SK-N-SH (cell line): ENCODE measurements at regions not wholly inside any gene's neighbourhood (a gene's known extent, or its start where the extent isn't known, plus 50 kb on each side); places are given as distances from the start of the nearest gene placed in this dataset.

ENCODE experiments used
- CTCF ChIA-PET: fragments of 300-600, 350-600 bp; formaldehyde crosslinking; extraction: SDS; loops from one replicate; lab custom pipeline; 2021; lab: Yijun Ruan, JAX
- POLR2A ChIA-PET: fragments of 350-600 bp; sonication (Branson Sonifier 250); formaldehyde crosslinking; extraction: SDS; loops from one replicate; lab custom pipeline; 2020; ENCODE audit warnings: antibody characterized with exemption, inconsistent platforms; lab: Yijun Ruan, JAX
- DNase-seq: peaks from one replicate; pipeline ENCODE4 v3.0.0; 2012
- H2AFZ ChIP-seq: fragments of 200-600 bp; sonication (generic); 2 replicates; pipeline ENCODE4 v1.8.1; 2016; ENCODE audit warnings: antibody characterized with exemption, mild to moderate bottlenecking, low read depth
- H3F3A ChIP-seq: fragments of 200-600 bp; sonication (generic); replicated peaks from 2 replicates; pipeline ENCODE3; 2016; ENCODE audit warnings: antibody characterized with exemption, mild to moderate bottlenecking; ENCODE audit not compliant: insufficient read depth
- H3K27ac ChIP-seq, 2 experiments: fragments of 200-500 bp in 1 of 2; fragments of 200-600 bp in 1 of 2; sonication (Bioruptor generic) in 1 of 2; sonication (generic), shearing (Covaris generic) in 1 of 2; 2 replicates each; pipeline versions ENCODE4 v1.5.1 to v1.6.1; 2014 to 2016; ENCODE audit warnings: low read depth in 2 of 2, inconsistent platforms in 1 of 2, low read length in 1 of 2, mild to moderate bottlenecking in 1 of 2, mixed read lengths in 1 of 2
- H3K27me3 ChIP-seq: fragments of 200-600 bp; sonication (generic), shearing (Covaris generic); 2 replicates; pipeline ENCODE4 v1.6.1; 2016; ENCODE audit warnings: mixed run types; ENCODE audit not compliant: insufficient read depth
- H3K36me3 ChIP-seq, 2 experiments: fragments of 200-500 bp in 1 of 2; fragments of 200-600 bp in 1 of 2; sonication (Bioruptor generic) in 1 of 2; sonication (generic) in 1 of 2; replicated peaks in 1 of 2; 2 replicates each; pipeline versions ENCODE3 to v1.5.1; 2014 to 2016; ENCODE audit warnings: low read length in 1 of 2, mild to moderate bottlenecking in 1 of 2; ENCODE audit not compliant: insufficient read depth in 2 of 2, control insufficient read depth in 1 of 2
- H3K4me1 ChIP-seq, 2 experiments: fragments of 200-500 bp in 1 of 2; fragments of 200-600 bp in 1 of 2; sonication (Bioruptor generic) in 1 of 2; sonication (generic), shearing (Covaris generic) in 1 of 2; 2 replicates each; pipeline versions ENCODE4 v1.5.1 to v1.6.1; 2014 to 2016; ENCODE audit warnings: low read depth in 1 of 2, low read length in 1 of 2, mixed run types in 1 of 2; ENCODE audit not compliant: insufficient read depth in 2 of 2, control insufficient read depth in 1 of 2
- H3K4me2 ChIP-seq: fragments of 200-600 bp; sonication (generic), shearing (Covaris generic); 2 replicates; pipeline ENCODE4 v1.6.1; 2017; ENCODE audit warnings: mixed run types
- H3K4me3 ChIP-seq, 2 experiments: fragments of 200-500 bp in 1 of 2; fragments of 200-600 bp in 1 of 2; sonication (Bioruptor generic) in 1 of 2; sonication (generic), shearing (Covaris generic) in 1 of 2; 2 replicates each; pipeline versions ENCODE4 v1.5.1 to v1.8.1; 2014 to 2016; ENCODE audit warnings: low read depth in 2 of 2, inconsistent platforms in 1 of 2, low read length in 1 of 2, mild to moderate bottlenecking in 1 of 2, mixed read lengths in 1 of 2, moderate library complexity in 1 of 2
- H3K79me2 ChIP-seq: fragments of 200-600 bp; sonication (generic); 2 replicates; pipeline ENCODE4 v1.8.1; 2017; ENCODE audit warnings: mild to moderate bottlenecking; ENCODE audit not compliant: insufficient read depth
- H3K9ac ChIP-seq: fragments of 200-600 bp; sonication (generic); 2 replicates; pipeline ENCODE4 v1.6.1; 2017; ENCODE audit warnings: mixed run types
- H3K9me2 ChIP-seq: fragments of 200-600 bp; sonication (generic); 2 replicates; pipeline ENCODE4 v1.6.1; 2017; ENCODE audit warnings: mixed run types
- H3K9me3 ChIP-seq: fragments of 200-600 bp; sonication (generic); 2 replicates; pipeline ENCODE4 v1.6.1; 2017; ENCODE audit warnings: mixed run types, mild to moderate bottlenecking, moderate library complexity
- H4K20me1 ChIP-seq: fragments of 200-600 bp; sonication (generic); 2 replicates; pipeline ENCODE4 v1.6.1; 2017; ENCODE audit warnings: mild to moderate bottlenecking, mixed run types; ENCODE audit not compliant: insufficient read depth
- CHD2 ChIP-seq: fragments of 150-350 bp; IDR thresholded peaks from 2 replicates; pipeline ENCODE4 v1.6.1; 2018; ENCODE audit warnings: low read length; ENCODE audit not compliant: partially characterized antibody
- ELF1 ChIP-seq: IDR thresholded peaks from 2 replicates; pipeline ENCODE4 v1.4.0; 2012
- EP300 ChIP-seq, 2 experiments: IDR thresholded peaks; 2 replicates each; pipeline versions ENCODE4 v1.4.0 to v1.6.1; 2012; ENCODE audit warnings: borderline replicate concordance in 1 of 2, low read depth in 1 of 2, low read length in 1 of 2
- FOXJ3 ChIP-seq: sonication (generic); formaldehyde crosslinking; IDR thresholded peaks from 2 replicates; pipeline ENCODE4 v1.5.1; 2020; ENCODE audit warnings: mild to moderate bottlenecking, missing genetic modification reagents
- FOXM1 ChIP-seq: IDR thresholded peaks from 2 replicates; pipeline ENCODE4 v1.4.0; 2012; ENCODE audit warnings: low read depth, mild to moderate bottlenecking
- GABPA ChIP-seq: IDR thresholded peaks from 2 replicates; pipeline ENCODE4 v1.4.0; 2012; ENCODE audit warnings: low read depth, mild to moderate bottlenecking
- MEF2A ChIP-seq: IDR thresholded peaks from 2 replicates; pipeline ENCODE4 v1.4.0; 2012; ENCODE audit warnings: low read depth, borderline replicate concordance
- POLR2AphosphoS5 ChIP-seq: IDR thresholded peaks from 2 replicates; pipeline ENCODE4 v1.6.1; 2012; ENCODE audit warnings: low read depth, low read length
- RAD21 ChIP-seq: IDR thresholded peaks from 2 replicates; pipeline ENCODE4 v1.6.1; 2012; ENCODE audit warnings: mild to moderate bottlenecking, low read length
- RCOR1 ChIP-seq: fragments of 150-350 bp; IDR thresholded peaks from 2 replicates; pipeline ENCODE4 v1.6.1; 2017; ENCODE audit warnings: antibody characterized with exemption, low read length
- SMC3 ChIP-seq: IDR thresholded peaks from 2 replicates; pipeline ENCODE4 v1.6.1; 2012; ENCODE audit warnings: low read depth, low read length, improper control_type of control experiment
- TCF12 ChIP-seq: IDR thresholded peaks from 2 replicates; pipeline ENCODE4 v1.4.0; 2012
- TEAD4 ChIP-seq: IDR thresholded peaks from 2 replicates; pipeline ENCODE4 v1.4.0; 2012; ENCODE audit warnings: mild to moderate bottlenecking, borderline replicate concordance; ENCODE audit not compliant: insufficient read depth
- WGBS: methylation state at CpG from one replicate; pipeline ENCODE4 v1.1.6; 2017; ENCODE audit warnings: low lambda C conversion rate; 5-methylcytosine and 5-hydroxymethylcytosine counted together
- TF ChIP-seq, protein P1 (sequence below): fragments of 150-350 bp; IDR thresholded peaks from 2 replicates; pipeline ENCODE4 v1.6.1; 2017; ENCODE audit warnings: antibody characterized with exemption, low read length, low read depth, borderline replicate concordance
- TF ChIP-seq, protein P2 (sequence below): IDR thresholded peaks from 2 replicates; pipeline ENCODE4 v1.4.0; 2012; ENCODE audit warnings: low read depth, borderline replicate concordance
- TF ChIP-seq, protein P3 (sequence below): IDR thresholded peaks from 2 replicates; pipeline ENCODE4 v1.4.0; 2012; ENCODE audit warnings: low read depth, borderline replicate concordance
- TF ChIP-seq, protein P4 (sequence below): IDR thresholded peaks from 2 replicates; pipeline ENCODE4; 2012

DNA sequence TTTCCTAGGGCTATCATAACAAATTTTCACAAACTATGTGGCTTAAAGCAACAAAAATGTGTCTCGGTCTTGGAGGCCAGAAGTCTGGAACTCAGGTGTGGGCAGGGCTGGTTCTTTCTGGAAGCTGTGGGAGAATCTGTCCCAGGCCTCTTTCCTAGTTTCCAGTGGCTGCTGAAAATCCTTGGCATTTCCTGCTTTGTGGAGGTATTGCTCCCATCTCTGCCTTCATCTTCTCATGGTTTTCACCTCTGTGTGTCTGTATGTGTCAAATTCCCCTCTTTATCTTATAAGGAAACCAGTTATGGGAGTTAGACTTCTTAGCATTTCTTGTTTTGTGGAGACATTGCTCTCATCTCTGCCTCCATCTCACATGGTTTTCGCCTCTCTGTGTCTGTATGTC lies 130.4 kb upstream of the PLET1 start:
- no peak for DNase-seq
- TF ChIP-seq, protein P1, sequence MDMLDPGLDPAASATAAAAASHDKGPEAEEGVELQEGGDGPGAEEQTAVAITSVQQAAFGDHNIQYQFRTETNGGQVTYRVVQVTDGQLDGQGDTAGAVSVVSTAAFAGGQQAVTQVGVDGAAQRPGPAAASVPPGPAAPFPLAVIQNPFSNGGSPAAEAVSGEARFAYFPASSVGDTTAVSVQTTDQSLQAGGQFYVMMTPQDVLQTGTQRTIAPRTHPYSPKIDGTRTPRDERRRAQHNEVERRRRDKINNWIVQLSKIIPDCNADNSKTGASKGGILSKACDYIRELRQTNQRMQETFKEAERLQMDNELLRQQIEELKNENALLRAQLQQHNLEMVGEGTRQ, result no peak
- TF ChIP-seq RCOR1 (no peak), FOXM1 (no peak), CHD2 (no peak), FOXJ3 (CRISPR knock-in tag) (no peak), TCF12 (no peak), SMC3 (no peak), EP300 (IDR thresholded peaks at IDR 0.05; ENCODE audit: borderline replicate concordance in 1 of 2, low read depth in 1 of 2, low read length in 1 of 2) (no peak), ELF1 (no peak), TEAD4 (no peak), MEF2A (no peak), GABPA (no peak), RAD21 (no peak), POLR2AphosphoS5 (no peak)
- TF ChIP-seq, protein P2, sequence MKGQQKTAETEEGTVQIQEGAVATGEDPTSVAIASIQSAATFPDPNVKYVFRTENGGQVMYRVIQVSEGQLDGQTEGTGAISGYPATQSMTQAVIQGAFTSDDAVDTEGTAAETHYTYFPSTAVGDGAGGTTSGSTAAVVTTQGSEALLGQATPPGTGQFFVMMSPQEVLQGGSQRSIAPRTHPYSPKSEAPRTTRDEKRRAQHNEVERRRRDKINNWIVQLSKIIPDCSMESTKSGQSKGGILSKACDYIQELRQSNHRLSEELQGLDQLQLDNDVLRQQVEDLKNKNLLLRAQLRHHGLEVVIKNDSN, result no peak
- TF ChIP-seq, protein P3, sequence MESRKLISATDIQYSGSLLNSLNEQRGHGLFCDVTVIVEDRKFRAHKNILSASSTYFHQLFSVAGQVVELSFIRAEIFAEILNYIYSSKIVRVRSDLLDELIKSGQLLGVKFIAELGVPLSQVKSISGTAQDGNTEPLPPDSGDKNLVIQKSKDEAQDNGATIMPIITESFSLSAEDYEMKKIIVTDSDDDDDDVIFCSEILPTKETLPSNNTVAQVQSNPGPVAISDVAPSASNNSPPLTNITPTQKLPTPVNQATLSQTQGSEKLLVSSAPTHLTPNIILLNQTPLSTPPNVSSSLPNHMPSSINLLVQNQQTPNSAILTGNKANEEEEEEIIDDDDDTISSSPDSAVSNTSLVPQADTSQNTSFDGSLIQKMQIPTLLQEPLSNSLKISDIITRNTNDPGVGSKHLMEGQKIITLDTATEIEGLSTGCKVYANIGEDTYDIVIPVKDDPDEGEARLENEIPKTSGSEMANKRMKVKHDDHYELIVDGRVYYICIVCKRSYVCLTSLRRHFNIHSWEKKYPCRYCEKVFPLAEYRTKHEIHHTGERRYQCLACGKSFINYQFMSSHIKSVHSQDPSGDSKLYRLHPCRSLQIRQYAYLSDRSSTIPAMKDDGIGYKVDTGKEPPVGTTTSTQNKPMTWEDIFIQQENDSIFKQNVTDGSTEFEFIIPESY, result no peak
- TF ChIP-seq, protein P4, sequence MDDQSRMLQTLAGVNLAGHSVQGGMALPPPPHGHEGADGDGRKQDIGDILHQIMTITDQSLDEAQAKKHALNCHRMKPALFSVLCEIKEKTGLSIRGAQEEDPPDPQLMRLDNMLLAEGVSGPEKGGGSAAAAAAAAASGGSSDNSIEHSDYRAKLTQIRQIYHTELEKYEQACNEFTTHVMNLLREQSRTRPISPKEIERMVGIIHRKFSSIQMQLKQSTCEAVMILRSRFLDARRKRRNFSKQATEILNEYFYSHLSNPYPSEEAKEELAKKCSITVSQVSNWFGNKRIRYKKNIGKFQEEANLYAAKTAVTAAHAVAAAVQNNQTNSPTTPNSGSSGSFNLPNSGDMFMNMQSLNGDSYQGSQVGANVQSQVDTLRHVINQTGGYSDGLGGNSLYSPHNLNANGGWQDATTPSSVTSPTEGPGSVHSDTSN, result no peak
- TF ChIP-seq, all 33 proteins: peak for 0
- POLR2A ChIA-PET, result no interaction called here

More for the DNA sequence above, 130.4 kb upstream of the PLET1 start:
- Histone ChIP-seq H3K9me2 (no peaks in the 10 kb centered on the region), H2AFZ (no peak overlapping the region), H3K27me3 (no peaks in the 10 kb centered on the region; the same call in 1 of the 2 replicates), H3K4me3 (no peak overlapping the region), H3K4me1 (no peaks in the 10 kb centered on the region; a peak in 1 of 4 replicates), H3K79me2 (no peaks in the 10 kb centered on the region), H3K9ac (no peak overlapping the region), H3K27ac (no peak overlapping the region), H3F3A (no peaks in the 10 kb centered on the region), H4K20me1 (no peaks in the 10 kb centered on the region), H3K4me2 (no peak overlapping the region), H3K36me3 (no peaks in the 10 kb centered on the region), H3K9me3 (no peaks in the 10 kb centered on the region)
- 20% methylated on average over 2 of the region's 2 CpGs for WGBS
- CTCF ChIA-PET, result no interaction called here
